Nephron (organoid): ENCODE measurements at regions not wholly inside any gene's neighbourhood (a gene's known extent, or its start where the extent isn't known, plus 50 kb on each side); places are given as distances from the start of the nearest gene placed in this dataset.

Experiments
- H3K27ac Mint-ChIP-seq, 3 experiments: 2 replicates each; pipeline ENCODE4 v1.8.0; 2020; ENCODE audit warnings: mixed read lengths in 3 of 3, mild to moderate bottlenecking in 2 of 3, moderate library complexity in 1 of 3
- H3K27me3 Mint-ChIP-seq: 2 replicates; pipeline ENCODE4 v1.8.0; 2021; ENCODE audit warnings: low read depth, mild to moderate bottlenecking, moderate library complexity, mixed read lengths
- H3K36me3 Mint-ChIP-seq: 2 replicates; pipeline ENCODE4 v1.8.0; 2020; ENCODE audit warnings: low read depth, mixed read lengths
- H3K4me1 Mint-ChIP-seq: 2 replicates; pipeline ENCODE4 v1.8.0; 2020; ENCODE audit warnings: mixed read lengths
- H3K4me3 Mint-ChIP-seq, 3 experiments: 2 replicates each; pipeline ENCODE4 v1.8.0; 2020; ENCODE audit warnings: mild to moderate bottlenecking in 3 of 3, mixed read lengths in 3 of 3, moderate library complexity in 2 of 3
- H3K9me3 Mint-ChIP-seq: 2 replicates; pipeline ENCODE4 v1.8.0; 2020; ENCODE audit warnings: mixed read lengths
- CTCF ChIP-seq, 3 experiments: fragments of 200-600 bp; sonication (generic); IDR thresholded peaks; one replicate each; pipeline ENCODE4 v1.5.0; 2021; ENCODE audit warnings: antibody characterized with exemption in 3 of 3; ENCODE audit not compliant: unreplicated experiment in 3 of 3

GRCh38 chr9:108586471-108587139 is 269.2 kb downstream of the ACTL7B start:
- no peaks in the 10 kb centered on the region for H3K9me3 Mint-ChIP-seq

GRCh38 chr9:108584860-108585259 is 270.9 kb downstream of the ACTL7B start:
- Mint-ChIP-seq H3K36me3 (no peaks in the 10 kb centered on the region), H3K9me3 (no peaks in the 10 kb centered on the region), H3K4me1 (no peaks in the 10 kb centered on the region), H3K27me3 (peaks cover 16% of the 10 kb centered on the region), H3K4me3 (no peak overlapping the region), H3K27ac (no peak overlapping the region)
- no peak for TF ChIP-seq CTCF (IDR thresholded peaks at IDR 0.05; ENCODE audit: unreplicated experiment in 3 of 3)

More at GRCh38 chr9:108586471-108587139, 269.2 kb downstream of the ACTL7B start:
- H3K27ac Mint-ChIP-seq = no peak overlapping the region
- peaks cover 22% of the 10 kb centered on the region for H3K27me3 Mint-ChIP-seq
- H3K4me1 Mint-ChIP-seq = no peaks in the 10 kb centered on the region
- no peaks in the 10 kb centered on the region for H3K36me3 Mint-ChIP-seq
- TF ChIP-seq CTCF (IDR thresholded peaks at IDR 0.05; ENCODE audit: unreplicated experiment in 3 of 3) = no peak
- H3K4me3 Mint-ChIP-seq = no peak overlapping the region

- Mint-ChIP-seq H3K36me3 (no peaks in the 10 kb centered on the region), H3K4me1 (no peaks in the 10 kb centered on the region), H3K27ac (no peak overlapping the region), H3K4me3 (no peak overlapping the region), H3K27me3 (peaks cover 20% of the 10 kb centered on the region), H3K9me3 (no peaks in the 10 kb centered on the region)
- TF ChIP-seq CTCF (IDR thresholded peaks at IDR 0.05; ENCODE audit: unreplicated experiment in 3 of 3) = no peak
Observed at GRCh38 chr9:108582726-108583125, 273.1 kb downstream of the ACTL7B start.

- no peak for TF ChIP-seq CTCF (IDR thresholded peaks at IDR 0.05; ENCODE audit: unreplicated experiment in 3 of 3)
- Mint-ChIP-seq H3K27ac (no peak overlapping the region), H3K36me3 (no peaks in the 10 kb centered on the region), H3K27me3 (peaks cover 18% of the 10 kb centered on the region), H3K4me3 (no peak overlapping the region), H3K4me1 (no peaks in the 10 kb centered on the region), H3K9me3 (no peaks in the 10 kb centered on the region)
Observed at GRCh38 chr9:108579757-108580439, 275.9 kb downstream of the ACTL7B start.

- Mint-ChIP-seq H3K27me3 (peaks cover 21% of the 10 kb centered on the region), H3K27ac (no peak overlapping the region), H3K4me3 (no peak overlapping the region), H3K36me3 (no peaks in the 10 kb centered on the region), H3K4me1 (no peaks in the 10 kb centered on the region), H3K9me3 (no peaks in the 10 kb centered on the region)
- TF ChIP-seq CTCF (IDR thresholded peaks at IDR 0.05; ENCODE audit: unreplicated experiment in 3 of 3) = no peak
Observed at GRCh38 chr9:108575276-108575675, 280.5 kb downstream of the ACTL7B start.

GRCh38 chr9:108569624-108570023 is 286.2 kb downstream of the ACTL7B start:
- no peak for TF ChIP-seq CTCF (IDR thresholded peaks at IDR 0.05; ENCODE audit: unreplicated experiment in 3 of 3)
- H3K36me3 Mint-ChIP-seq = no peaks in the 10 kb centered on the region
- H3K27me3 Mint-ChIP-seq = peaks cover 46% of the 10 kb centered on the region
- H3K9me3 Mint-ChIP-seq = no peaks in the 10 kb centered on the region
- H3K4me3 Mint-ChIP-seq = no peak overlapping the region
- peaks cover 11% of the 10 kb centered on the region for H3K4me1 Mint-ChIP-seq
- no peak overlapping the region for H3K27ac Mint-ChIP-seq
